ENCODE measurements at regions not wholly inside any gene's neighbourhood (a gene's known extent, or its start where the extent isn't known, plus 50 kb on each side); places are given as distances from the start of the nearest gene placed in this dataset.
A peak's percentile ranks its signal among the peaks of the same experiment; 100 is the strongest.

DNA sequence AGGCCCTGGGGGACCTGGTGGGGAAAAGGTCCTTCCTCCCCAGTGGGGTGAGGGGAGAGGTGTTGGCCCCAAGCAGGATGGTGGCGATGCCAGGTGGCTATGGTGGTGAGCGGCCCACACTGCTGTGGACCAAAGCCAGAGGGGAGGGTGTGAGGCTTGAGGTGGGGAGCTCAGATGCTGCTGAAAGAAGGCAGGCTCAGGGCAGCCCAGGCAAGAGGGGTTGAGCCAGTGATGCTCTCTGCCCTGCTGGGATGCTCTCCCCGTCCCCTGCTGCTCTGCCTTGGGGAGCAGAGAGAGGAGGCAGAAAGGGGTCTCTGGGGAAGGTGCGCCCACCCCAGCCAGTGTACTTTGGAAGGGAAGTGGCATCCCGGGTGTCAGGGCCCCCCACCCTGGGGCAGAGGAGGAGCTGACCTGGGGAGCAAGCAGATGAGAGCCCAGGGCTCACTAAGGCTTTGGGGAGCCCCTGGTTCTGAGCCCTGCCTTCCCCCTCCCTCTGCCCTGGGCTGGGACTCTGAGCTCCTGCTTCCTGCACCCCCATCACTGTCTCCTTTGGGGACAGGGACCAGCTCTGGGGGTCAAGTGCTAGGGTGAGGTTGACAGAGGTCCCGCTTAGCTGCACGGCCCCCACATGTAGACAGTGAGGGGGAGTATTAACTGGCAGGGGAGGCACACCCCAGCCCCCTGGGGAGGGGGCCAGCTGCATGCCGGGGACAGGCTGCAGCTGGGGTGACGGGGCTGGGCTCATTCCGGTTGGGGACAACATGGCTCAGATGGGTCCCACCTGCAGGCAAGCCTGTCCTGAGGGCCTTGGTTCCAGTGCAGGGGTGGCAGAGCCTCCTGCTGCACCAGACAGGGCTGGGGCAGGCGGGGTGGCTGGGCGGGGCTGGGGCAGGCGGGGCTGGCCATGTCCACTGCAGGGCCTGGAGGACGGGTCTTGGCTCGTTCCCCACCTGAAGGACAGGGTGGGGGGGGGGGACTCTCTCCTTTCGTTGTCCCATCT is 124.4 kb downstream of the KIF26A start:
- Histone ChIP-seq H3K4me1 (ENCODE audit: control insufficient read depth in 2 of 3, insufficient read depth in 2 of 3, low read depth in 1 of 3, low read length in 3 of 3) (no peaks in the 10 kb centered on the region), H3K9ac (ENCODE audit: low read length in 3 of 3) (no peak overlapping the region), H3K36me3 (ENCODE audit: control insufficient read depth in 2 of 3, insufficient read depth in 3 of 3, low read length in 3 of 3) (no peaks in the 10 kb centered on the region), H3K9me3 (ENCODE audit: control insufficient read depth in 2 of 3, insufficient read depth in 1 of 3, low read length in 3 of 3) (peaks cover 0 to 7% (median 0%) of the 10 kb centered on the region in 3 donors), H3K27ac (ENCODE audit: low read depth in 2 of 2, low read length in 2 of 2) (no peak overlapping the region), H3K27me3 (ENCODE audit: control insufficient read depth, insufficient read depth, low read length) (no peaks in the 10 kb centered on the region), H3K4me3 (ENCODE audit: low read length in 3 of 3) (no peak overlapping the region)
- DNase-seq, result peak in 3 of 5 donors; percentile 8 to 67 (median 31)
- FAIRE-seq, result no peak
- intact Hi-C loops (cut with DNase I), result no loop called here
- TF ChIP-seq, protein P1, sequence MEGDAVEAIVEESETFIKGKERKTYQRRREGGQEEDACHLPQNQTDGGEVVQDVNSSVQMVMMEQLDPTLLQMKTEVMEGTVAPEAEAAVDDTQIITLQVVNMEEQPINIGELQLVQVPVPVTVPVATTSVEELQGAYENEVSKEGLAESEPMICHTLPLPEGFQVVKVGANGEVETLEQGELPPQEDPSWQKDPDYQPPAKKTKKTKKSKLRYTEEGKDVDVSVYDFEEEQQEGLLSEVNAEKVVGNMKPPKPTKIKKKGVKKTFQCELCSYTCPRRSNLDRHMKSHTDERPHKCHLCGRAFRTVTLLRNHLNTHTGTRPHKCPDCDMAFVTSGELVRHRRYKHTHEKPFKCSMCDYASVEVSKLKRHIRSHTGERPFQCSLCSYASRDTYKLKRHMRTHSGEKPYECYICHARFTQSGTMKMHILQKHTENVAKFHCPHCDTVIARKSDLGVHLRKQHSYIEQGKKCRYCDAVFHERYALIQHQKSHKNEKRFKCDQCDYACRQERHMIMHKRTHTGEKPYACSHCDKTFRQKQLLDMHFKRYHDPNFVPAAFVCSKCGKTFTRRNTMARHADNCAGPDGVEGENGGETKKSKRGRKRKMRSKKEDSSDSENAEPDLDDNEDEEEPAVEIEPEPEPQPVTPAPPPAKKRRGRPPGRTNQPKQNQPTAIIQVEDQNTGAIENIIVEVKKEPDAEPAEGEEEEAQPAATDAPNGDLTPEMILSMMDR (IDR thresholded peaks at IDR 0.05; ENCODE audit: borderline replicate concordance, extremely low read depth, insufficient read depth), result no peak

DNA sequence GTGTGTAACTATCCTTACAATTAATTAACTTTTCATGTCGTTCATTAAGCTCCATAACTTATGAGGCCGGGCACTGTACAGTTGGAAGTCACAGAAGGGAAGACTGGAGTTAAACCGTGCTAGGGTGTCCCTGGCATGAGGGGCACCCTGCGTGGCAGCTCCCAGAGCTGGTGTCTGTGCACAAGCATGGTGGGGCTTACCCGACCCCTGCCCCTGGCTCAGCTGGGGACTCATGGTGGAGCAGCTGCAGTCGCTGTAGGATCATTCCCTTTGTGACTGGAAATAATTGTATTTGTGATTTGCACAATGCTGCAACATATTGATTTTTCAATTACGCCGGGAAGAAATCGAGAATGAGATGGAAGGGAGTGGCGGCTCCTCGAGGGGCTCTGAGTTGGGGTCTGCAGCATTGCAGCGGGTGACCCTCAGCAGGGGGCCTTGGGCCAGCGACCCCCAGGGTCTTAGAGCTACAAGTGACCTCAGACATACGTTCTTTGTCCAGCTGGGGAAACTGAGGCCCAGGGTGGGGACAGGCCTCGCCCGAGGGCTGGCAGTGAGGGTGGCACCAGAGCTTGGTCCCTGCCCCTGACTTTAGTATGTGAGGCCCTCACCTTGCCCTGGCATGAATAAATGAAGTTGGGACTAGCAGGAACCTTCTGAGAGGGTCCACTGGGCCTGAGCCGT is 125.4 kb downstream of the KIF26A start:
- H3K9ac ChIP-seq (ENCODE audit: low read length in 3 of 3), result no peak overlapping the region
- peaks cover 0 to 7% (median 0%) of the 10 kb centered on the region in 3 donors for H3K9me3 ChIP-seq (ENCODE audit: control insufficient read depth in 2 of 3, insufficient read depth in 1 of 3, low read length in 3 of 3)
- no peaks in the 10 kb centered on the region for H3K27me3 ChIP-seq (ENCODE audit: control insufficient read depth, insufficient read depth, low read length)
- intact Hi-C loops (cut with DNase I), result no loop called here
- no peak overlapping the region for H3K27ac ChIP-seq (ENCODE audit: low read depth in 2 of 2, low read length in 2 of 2)
- no peaks in the 10 kb centered on the region for H3K4me1 ChIP-seq (ENCODE audit: control insufficient read depth in 2 of 3, insufficient read depth in 2 of 3, low read depth in 1 of 3, low read length in 3 of 3)
- TF ChIP-seq, protein P1 (IDR thresholded peaks at IDR 0.05; ENCODE audit: borderline replicate concordance, extremely low read depth, insufficient read depth), result no peak
- FAIRE-seq (no peak), DNase-seq (peak in 3 of 5 donors; percentile 3 to 34 (median 26))
- no peaks in the 10 kb centered on the region for H3K36me3 ChIP-seq (ENCODE audit: control insufficient read depth in 2 of 3, insufficient read depth in 3 of 3, low read length in 3 of 3)
- H3K4me3 ChIP-seq (ENCODE audit: low read length in 3 of 3), result no peak overlapping the region

DNA sequence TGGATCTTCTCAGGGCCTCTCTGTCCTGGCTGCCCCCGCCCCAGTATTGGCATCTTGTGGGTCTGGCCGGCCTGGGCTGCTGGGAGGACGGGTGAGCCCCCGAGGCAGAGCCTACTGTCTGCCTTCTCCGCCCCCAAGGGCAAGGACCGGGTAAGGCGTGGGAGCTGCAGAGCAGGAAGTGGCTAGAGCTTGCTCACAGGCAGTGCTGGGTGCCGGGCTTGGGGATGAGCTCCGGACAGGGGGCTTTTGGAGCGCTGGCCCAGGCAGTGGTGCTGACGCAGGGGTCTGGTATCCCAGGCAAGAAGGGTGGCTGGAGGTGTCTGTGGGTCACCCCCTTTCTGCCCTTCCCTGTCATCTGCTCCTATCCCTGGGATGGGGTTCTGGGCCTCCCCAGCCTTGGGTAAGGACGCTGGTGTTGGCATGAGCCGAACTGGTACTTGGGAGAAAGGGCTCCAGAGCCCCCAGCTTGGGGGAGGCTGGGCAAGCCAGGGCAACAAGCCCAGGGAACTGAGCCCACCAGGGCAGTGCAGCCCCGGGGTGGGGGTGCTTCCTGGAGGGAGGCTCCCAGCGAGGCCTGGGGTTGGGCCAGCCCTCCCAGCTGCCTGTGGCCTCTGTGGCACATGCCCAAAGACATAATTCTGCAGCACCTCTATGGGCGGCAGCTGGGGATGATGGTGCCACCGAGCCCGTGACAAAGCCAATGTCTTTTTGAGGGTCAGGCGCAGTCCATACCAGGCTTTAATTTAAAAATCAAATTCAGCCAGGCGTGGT is 126.3 kb downstream of the KIF26A start:
- Histone ChIP-seq H3K4me1 (ENCODE audit: control insufficient read depth in 2 of 3, insufficient read depth in 2 of 3, low read depth in 1 of 3, low read length in 3 of 3) (no peaks in the 10 kb centered on the region), H3K36me3 (ENCODE audit: control insufficient read depth in 2 of 3, insufficient read depth in 3 of 3, low read length in 3 of 3) (no peaks in the 10 kb centered on the region), H3K27ac (ENCODE audit: low read depth in 2 of 2, low read length in 2 of 2) (no peak overlapping the region), H3K4me3 (ENCODE audit: low read length in 3 of 3) (no peak overlapping the region), H3K9me3 (ENCODE audit: control insufficient read depth in 2 of 3, insufficient read depth in 1 of 3, low read length in 3 of 3) (peaks cover 0 to 7% (median 0%) of the 10 kb centered on the region in 3 donors), H3K9ac (ENCODE audit: low read length in 3 of 3) (no peak overlapping the region), H3K27me3 (ENCODE audit: control insufficient read depth, insufficient read depth, low read length) (no peaks in the 10 kb centered on the region)
- TF ChIP-seq, protein P1 (IDR thresholded peaks at IDR 0.05; ENCODE audit: borderline replicate concordance, extremely low read depth, insufficient read depth), result no peak
- intact Hi-C loops (cut with DNase I), result no loop called here
- DNase-seq (peak in 2 of 5 donors; percentile 29 to 69), FAIRE-seq (no peak)
